ENCODE measurements at regions not wholly inside any gene's neighbourhood (a gene's known extent, or its start where the extent isn't known, plus 50 kb on each side); places are given as distances from the start of the nearest gene placed in this dataset.

- DNase-seq (ENCODE audit: low read depth in 2 of 2) = no peak
Measured at GRCh38 chr2:226213717-226214116, 585.9 kb downstream of the IRS1 start.

GRCh38 chr2:226211439-226211838 is 588.2 kb downstream of the IRS1 start:
- no peak for DNase-seq (ENCODE audit: low read depth in 2 of 2)

GRCh38 chr2:226208726-226209125 is 590.9 kb downstream of the IRS1 start:
- DNase-seq (ENCODE audit: low read depth in 2 of 2) = no peak

- no peak for DNase-seq (ENCODE audit: low read depth in 2 of 2)
Measured at GRCh38 chr2:226207671-226208070, 591.9 kb downstream of the IRS1 start.

GRCh38 chr2:226199555-226199954 is 600.1 kb downstream of the IRS1 start:
- DNase-seq (ENCODE audit: low read depth in 2 of 2) = no peak

GRCh38 chr2:226198956-226199355 is 600.7 kb downstream of the IRS1 start:
- no peak for DNase-seq (ENCODE audit: low read depth in 2 of 2)

GRCh38 chr2:226190479-226191252 is 609.0 kb downstream of the IRS1 start:
- DNase-seq (ENCODE audit: low read depth in 2 of 2) = no peak

GRCh38 chr2:226189061-226189460 is 610.6 kb downstream of the IRS1 start:
- DNase-seq (ENCODE audit: low read depth in 2 of 2) = no peak

GRCh38 chr2:226187616-226188015 is 612.0 kb downstream of the IRS1 start:
- no peak for DNase-seq (ENCODE audit: low read depth in 2 of 2)

GRCh38 chr2:226187156-226187555 is 612.5 kb downstream of the IRS1 start:
- DNase-seq (ENCODE audit: low read depth in 2 of 2) = no peak

- no peak for DNase-seq (ENCODE audit: low read depth in 2 of 2)
Measured at GRCh38 chr2:226185616-226186211, 613.9 kb downstream of the IRS1 start.

GRCh38 chr2:226184940-226185615 is 614.5 kb downstream of the IRS1 start:
- DNase-seq (ENCODE audit: low read depth in 2 of 2) = no peak

- DNase-seq (ENCODE audit: low read depth in 2 of 2) = no peak
Measured at GRCh38 chr2:226184540-226184939, 615.1 kb downstream of the IRS1 start.

GRCh38 chr2:226183550-226183949 is 616.1 kb downstream of the IRS1 start:
- no peak for DNase-seq (ENCODE audit: low read depth in 2 of 2)

- DNase-seq (ENCODE audit: low read depth in 2 of 2) = no peak
Measured at GRCh38 chr2:226183033-226183432, 616.6 kb downstream of the IRS1 start.

- no peak for DNase-seq (ENCODE audit: low read depth in 2 of 2)
Measured at GRCh38 chr2:226181909-226182308, 617.7 kb downstream of the IRS1 start.

GRCh38 chr2:226180281-226180884 is 619.2 kb downstream of the IRS1 start:
- DNase-seq (ENCODE audit: low read depth in 2 of 2) = no peak

GRCh38 chr2:226179010-226179409 is 620.6 kb downstream of the IRS1 start:
- no peak for DNase-seq (ENCODE audit: low read depth in 2 of 2)

- no peak for DNase-seq (ENCODE audit: low read depth in 2 of 2)
Measured at GRCh38 chr2:226176283-226176984, 623.2 kb downstream of the IRS1 start.

GRCh38 chr2:226174390-226174789 is 625.2 kb downstream of the IRS1 start:
- DNase-seq (ENCODE audit: low read depth in 2 of 2) = no peak

- DNase-seq (ENCODE audit: low read depth in 2 of 2) = no peak
Measured at GRCh38 chr2:226172939-226173338, 626.7 kb downstream of the IRS1 start.

GRCh38 chr2:226172309-226172708 is 627.3 kb downstream of the IRS1 start:
- DNase-seq (ENCODE audit: low read depth in 2 of 2) = no peak
